ENCODE measurements at regions not wholly inside any gene's neighbourhood (a gene's known extent, or its start where the extent isn't known, plus 50 kb on each side); places are given as distances from the start of the nearest gene placed in this dataset.

GRCh38 chr4:81290813-81291212 lies 75.8 kb upstream of the PRKG2 start:
- H3K4me3 ChIP-seq (ENCODE audit: low read depth in 1 of 2, low read length in 1 of 2) = no peak overlapping the region
- no peak overlapping the region for H3K27ac ChIP-seq
- no peaks in the 10 kb centered on the region for H3K9me3 ChIP-seq
- no peaks in the 10 kb centered on the region for H3K4me1 ChIP-seq (ENCODE audit: control insufficient read depth in 1 of 2, insufficient read depth in 1 of 2, low read depth in 1 of 2, low read length in 1 of 2)
- TF ChIP-seq CTCF (IDR thresholded peaks at IDR 0.05) = no peak
- no peaks in the 10 kb centered on the region for H3K36me3 ChIP-seq
- H3K27me3 ChIP-seq = no peaks in the 10 kb centered on the region

GRCh38 chr4:81287101-81287500 lies 72.1 kb upstream of the PRKG2 start:
- Histone ChIP-seq H3K27me3 (no peaks in the 10 kb centered on the region), H3K4me3 (ENCODE audit: low read depth in 1 of 2, low read length in 1 of 2) (no peak overlapping the region), H3K4me1 (ENCODE audit: control insufficient read depth in 1 of 2, insufficient read depth in 1 of 2, low read depth in 1 of 2, low read length in 1 of 2) (no peaks in the 10 kb centered on the region), H3K27ac (no peak overlapping the region), H3K9me3 (no peaks in the 10 kb centered on the region), H3K36me3 (no peaks in the 10 kb centered on the region)
- no peak for TF ChIP-seq CTCF (IDR thresholded peaks at IDR 0.05)

- H3K36me3 ChIP-seq = no peaks in the 10 kb centered on the region
- no peak overlapping the region for H3K27ac ChIP-seq
- no peaks in the 10 kb centered on the region for H3K9me3 ChIP-seq
- no peaks in the 10 kb centered on the region for H3K27me3 ChIP-seq
- no peak for TF ChIP-seq CTCF (IDR thresholded peaks at IDR 0.05)
- H3K4me3 ChIP-seq (ENCODE audit: low read depth in 1 of 2, low read length in 1 of 2) = no peak overlapping the region
- no peaks in the 10 kb centered on the region for H3K4me1 ChIP-seq (ENCODE audit: control insufficient read depth in 1 of 2, insufficient read depth in 1 of 2, low read depth in 1 of 2, low read length in 1 of 2)
These were observed 67.1 kb upstream of the PRKG2 start for GRCh38 chr4:81282131-81282530.

- no peaks in the 10 kb centered on the region for H3K27me3 ChIP-seq
These were observed 59.4 kb upstream of the PRKG2 start for GRCh38 chr4:81274460-81274859.

GRCh38 chr4:81272671-81273070 lies 57.6 kb upstream of the PRKG2 start:
- Histone ChIP-seq H3K36me3 (no peaks in the 10 kb centered on the region), H3K9me3 (no peaks in the 10 kb centered on the region), H3K4me3 (ENCODE audit: low read depth in 1 of 2, low read length in 1 of 2) (no peak overlapping the region), H3K27me3 (no peaks in the 10 kb centered on the region), H3K4me1 (ENCODE audit: control insufficient read depth in 1 of 2, insufficient read depth in 1 of 2, low read depth in 1 of 2, low read length in 1 of 2) (no peaks in the 10 kb centered on the region), H3K27ac (no peak overlapping the region)
- no peak for TF ChIP-seq CTCF (IDR thresholded peaks at IDR 0.05)

More at GRCh38 chr4:81274460-81274859, 59.4 kb upstream of the PRKG2 start:
- Histone ChIP-seq H3K27ac (no peak overlapping the region), H3K36me3 (no peaks in the 10 kb centered on the region), H3K4me1 (ENCODE audit: control insufficient read depth in 1 of 2, insufficient read depth in 1 of 2, low read depth in 1 of 2, low read length in 1 of 2) (no peaks in the 10 kb centered on the region), H3K9me3 (no peaks in the 10 kb centered on the region), H3K4me3 (ENCODE audit: low read depth in 1 of 2, low read length in 1 of 2) (no peak overlapping the region)
- TF ChIP-seq CTCF (IDR thresholded peaks at IDR 0.05) = no peak

All from neutrophil (primary cell).